ENCODE measurements at regions not wholly inside any gene's neighbourhood (a gene's known extent, or its start where the extent isn't known, plus 50 kb on each side); places are given as distances from the start of the nearest gene placed in this dataset.

DNA sequence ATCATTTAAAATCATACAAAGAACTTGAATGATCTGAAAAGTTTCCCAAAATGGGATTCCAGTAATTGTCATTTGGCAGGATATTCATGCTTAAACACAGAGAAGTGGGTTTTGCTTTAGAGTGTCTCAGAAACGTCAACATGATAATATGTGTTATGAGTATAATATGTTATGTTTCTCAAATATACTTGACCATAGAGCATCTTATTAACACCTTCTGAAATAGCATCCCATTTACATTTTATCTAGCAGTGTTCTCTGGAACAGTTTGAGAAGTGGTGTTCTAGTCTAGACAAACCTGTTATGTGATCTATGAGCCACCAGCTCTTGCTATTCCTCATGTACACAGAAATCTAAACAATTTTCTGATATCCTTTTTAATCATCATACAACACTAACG is 588.8 kb upstream of the PBX1 start:
- TF ChIP-seq, protein P1, sequence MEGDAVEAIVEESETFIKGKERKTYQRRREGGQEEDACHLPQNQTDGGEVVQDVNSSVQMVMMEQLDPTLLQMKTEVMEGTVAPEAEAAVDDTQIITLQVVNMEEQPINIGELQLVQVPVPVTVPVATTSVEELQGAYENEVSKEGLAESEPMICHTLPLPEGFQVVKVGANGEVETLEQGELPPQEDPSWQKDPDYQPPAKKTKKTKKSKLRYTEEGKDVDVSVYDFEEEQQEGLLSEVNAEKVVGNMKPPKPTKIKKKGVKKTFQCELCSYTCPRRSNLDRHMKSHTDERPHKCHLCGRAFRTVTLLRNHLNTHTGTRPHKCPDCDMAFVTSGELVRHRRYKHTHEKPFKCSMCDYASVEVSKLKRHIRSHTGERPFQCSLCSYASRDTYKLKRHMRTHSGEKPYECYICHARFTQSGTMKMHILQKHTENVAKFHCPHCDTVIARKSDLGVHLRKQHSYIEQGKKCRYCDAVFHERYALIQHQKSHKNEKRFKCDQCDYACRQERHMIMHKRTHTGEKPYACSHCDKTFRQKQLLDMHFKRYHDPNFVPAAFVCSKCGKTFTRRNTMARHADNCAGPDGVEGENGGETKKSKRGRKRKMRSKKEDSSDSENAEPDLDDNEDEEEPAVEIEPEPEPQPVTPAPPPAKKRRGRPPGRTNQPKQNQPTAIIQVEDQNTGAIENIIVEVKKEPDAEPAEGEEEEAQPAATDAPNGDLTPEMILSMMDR (conservative IDR thresholded peaks at IDR 0.05): no peak
- no peak for TF ChIP-seq ZFX (IDR thresholded peaks at IDR 0.05)
